K562 (cell line): ENCODE measurements at regions not wholly inside any gene's neighbourhood (a gene's known extent, or its start where the extent isn't known, plus 50 kb on each side); places are given as distances from the start of the nearest gene placed in this dataset.

Source experiments
- ATAC-seq: fragments of 200-7000 bp; cut with Tn5 transposase; 3 replicates; pipeline ENCODE4 v1.9.1; 2020; ENCODE audit warnings: moderate library complexity
- BruUV-seq: library from RNA; stranded (reverse); fragments of 400-500 nt; replicated peaks from 2 replicates; lab custom pipeline; 2021; lab: Mats Ljungman, UMichigan
- CTCF ChIA-PET: fragments of 300-600 bp; formaldehyde crosslinking; extraction: SDS; loops from one replicate; lab custom pipeline; 2021; ENCODE audit warnings: low intra/inter-chr PET ratio; lab: Yijun Ruan, JAX
- POLR2A ChIA-PET: fragments of 300-600, 350-650 bp; sonication (Branson Sonifier 250); formaldehyde crosslinking; extraction: SDS; loops from one replicate; lab custom pipeline; 2021; ENCODE audit warnings: antibody characterized with exemption, inconsistent platforms; lab: Yijun Ruan, JAX
- DNase-seq, 4 experiments: peaks; one replicate each; pipeline versions ENCODE4 v3.0.0 to v3.0.0-alpha.2; 2011 to 2018; ENCODE audit warnings: low spot score in 3 of 4, mixed read lengths in 3 of 4; ENCODE audit errors: extremely low read depth in 1 of 4
- FAIRE-seq: peaks from 2 replicates; lab custom pipeline; 2011; peaks lifted over from hg19 to GRCh38; lab: Jason Lieb, UNC
- H2AFZ ChIP-seq: 2 replicates; pipeline ENCODE4 v1.6.0; 2011; ENCODE audit warnings: low read depth, low read length, control low read depth, inconsistent platforms
- H3K27ac ChIP-seq: fragments of 200-600 bp; 3 replicates; pipeline ENCODE4 v1.8.0; 2011; ENCODE audit warnings: low read depth, mild to moderate bottlenecking, control low read depth, inconsistent platforms, low read length, moderate library complexity, mixed read lengths; ENCODE audit errors: extremely low read depth
- H3K27me3 ChIP-seq, 2 experiments: fragments of 300-600 bp in 1 of 2; 2 replicates in 1 of 2; 3 replicates in 1 of 2; pipeline versions ENCODE4 v1.6.0 to v1.8.0; 2011; ENCODE audit warnings: inconsistent platforms in 2 of 2, low read length in 2 of 2, mild to moderate bottlenecking in 1 of 2, mixed read lengths in 1 of 2, moderate library complexity in 1 of 2; ENCODE audit not compliant: control insufficient read depth in 2 of 2, insufficient read depth in 2 of 2
- H3K36me3 ChIP-seq: fragments of 300-600 bp; 3 replicates; pipeline ENCODE4 v1.8.0; 2011; ENCODE audit warnings: mild to moderate bottlenecking, low read length, inconsistent platforms; ENCODE audit not compliant: control insufficient read depth, insufficient read depth
- H3K4me1 ChIP-seq, 2 experiments: fragments of 200-600 bp in 1 of 2; replicated peaks in 1 of 2; 2 replicates in 1 of 2; 3 replicates in 1 of 2; pipeline versions ENCODE4 v1.5.1 to v1.8.0; 2011; ENCODE audit warnings: inconsistent platforms in 2 of 2, low read length in 2 of 2, mild to moderate bottlenecking in 1 of 2, mixed read lengths in 1 of 2, moderate library complexity in 1 of 2; ENCODE audit not compliant: control insufficient read depth in 2 of 2, insufficient read depth in 2 of 2
- H3K4me2 ChIP-seq: 2 replicates; pipeline ENCODE4 v1.6.1; 2011; ENCODE audit warnings: low read length, control low read depth, inconsistent platforms, mixed read lengths; ENCODE audit not compliant: insufficient read depth
- H3K4me3 ChIP-seq: fragments of 200-600 bp; sonication (generic), shearing (Covaris generic); 2 replicates; pipeline ENCODE4 v1.5.1; 2016; ENCODE audit warnings: control low read depth, inconsistent platforms
- H3K79me2 ChIP-seq: fragments of 200-600 bp; 3 replicates; pipeline ENCODE4 v1.8.0; 2011; ENCODE audit warnings: low read length, inconsistent platforms; ENCODE audit not compliant: control insufficient read depth, insufficient read depth
- H3K9ac ChIP-seq, 2 experiments: 2 replicates each; pipeline versions ENCODE4 v1.6.0 to v1.6.1; 2011; ENCODE audit warnings: low read depth in 2 of 2, low read length in 2 of 2, control low read depth in 1 of 2, inconsistent platforms in 1 of 2, mild to moderate bottlenecking in 1 of 2, mixed read lengths in 1 of 2; ENCODE audit not compliant: insufficient read depth in 1 of 2
- H3K9me1 ChIP-seq: one replicate; pipeline ENCODE4 v1.6.0; 2011; ENCODE audit warnings: inconsistent platforms, mild to moderate bottlenecking, low read length, moderate library complexity; ENCODE audit not compliant: control insufficient read depth, insufficient read depth
- H3K9me3 ChIP-seq: replicated peaks from 2 replicates; pipeline ENCODE4 v1.5.1; 2011; ENCODE audit warnings: low read depth, low read length, inconsistent platforms; ENCODE audit not compliant: control insufficient read depth, insufficient read depth
- H4K20me1 ChIP-seq: replicated peaks from 2 replicates; pipeline ENCODE4 v1.6.1; 2011; ENCODE audit warnings: low read length, inconsistent platforms, mixed read lengths; ENCODE audit not compliant: control insufficient read depth, insufficient read depth
- BDP1 ChIP-seq: IDR thresholded peaks from 3 replicates; pipeline ENCODE4 v1.6.1; 2011; ENCODE audit not compliant: insufficient read length, insufficient read depth
- ETV6 ChIP-seq, 3 experiments: fragments of 150-350 bp in 1 of 3; sonication (generic) in 1 of 3; formaldehyde crosslinking in 1 of 3; IDR thresholded peaks; 2 replicates each; pipeline versions ENCODE4 v1.6.1 to v1.8.0; 2014 to 2022; ENCODE audit warnings: borderline replicate concordance in 2 of 3, low read depth in 2 of 3, antibody characterized with exemption in 1 of 3, low read length in 1 of 3, mild to moderate bottlenecking in 1 of 3, missing genetic modification reagents in 1 of 3
- FOXK2 ChIP-seq, 2 experiments: fragments of 450-650 bp; IDR thresholded peaks in 1 of 2; conservative IDR thresholded peaks in 1 of 2; 2 replicates each; pipeline ENCODE4 v1.6.1; 2016; ENCODE audit warnings: low read depth in 2 of 2, mild to moderate bottlenecking in 1 of 2
- HEY1 ChIP-seq: fragments of 250-450 bp; sonication (Bioruptor Pico); IDR thresholded peaks from 2 replicates; pipeline ENCODE4 v1.5.0; 2020; ENCODE audit warnings: mild to moderate bottlenecking, moderate library complexity, borderline replicate concordance
- KDM2B ChIP-seq: fragments of 250-450 bp; sonication (Bioruptor Pico); IDR thresholded peaks from 2 replicates; pipeline ENCODE4 v1.8.0; 2021; ENCODE audit warnings: mild to moderate bottlenecking, moderate library complexity
- MAZ ChIP-seq, 2 experiments: fragments of 450-650 bp in 1 of 2; sonication (generic) in 1 of 2; formaldehyde crosslinking; IDR thresholded peaks in 1 of 2; conservative IDR thresholded peaks in 1 of 2; 2 replicates each; pipeline versions ENCODE4 v1.4.0 to v1.5.0; 2020; ENCODE audit warnings: mild to moderate bottlenecking in 1 of 2, missing genetic modification reagents in 1 of 2
- MCM2 ChIP-seq: fragments of 450-650 bp; IDR thresholded peaks from 2 replicates; pipeline ENCODE4 v1.6.1; 2017; ENCODE audit warnings: low read depth, mild to moderate bottlenecking
- MITF ChIP-seq: IDR thresholded peaks from 2 replicates; pipeline ENCODE4 v1.6.1; 2014; ENCODE audit warnings: antibody characterized with exemption
- NR2C1 ChIP-seq, 2 experiments: fragments of 450-650 bp; IDR thresholded peaks; 2 replicates each; pipeline ENCODE4 v1.6.1; 2017; ENCODE audit warnings: mild to moderate bottlenecking in 2 of 2, antibody characterized with exemption in 1 of 2, inconsistent platforms in 1 of 2, missing compliant biosample characterization in 1 of 2, missing genetic modification characterization in 1 of 2
- NR2C2 ChIP-seq, 2 experiments: fragments of 200-800 bp in 1 of 2; sonication (Bioruptor generic) in 1 of 2; sonication (generic) in 1 of 2; formaldehyde crosslinking in 1 of 2; IDR thresholded peaks; 2 replicates each; pipeline versions ENCODE4 v1.6.1 to v1.8.0; 2016 to 2022; ENCODE audit warnings: mild to moderate bottlenecking in 1 of 2, missing compliant biosample characterization in 1 of 2, missing genetic modification characterization in 1 of 2, missing genetic modification reagents in 1 of 2
- SMARCA4 ChIP-seq: fragments of 450-650 bp; IDR thresholded peaks from 2 replicates; pipeline ENCODE4 v1.6.1; 2016
- THRAP3 ChIP-seq: fragments of 450-650 bp; IDR thresholded peaks from 2 replicates; pipeline ENCODE4 v1.6.1; 2016; ENCODE audit warnings: mild to moderate bottlenecking, inconsistent platforms, borderline replicate concordance
- ZBTB7A ChIP-seq: IDR thresholded peaks from 2 replicates; pipeline ENCODE4 v1.6.1; 2011; ENCODE audit warnings: low read depth, mild to moderate bottlenecking, low read length, moderate library complexity, borderline replicate concordance; ENCODE audit not compliant: control insufficient read depth
- ZNF655 ChIP-seq: fragments of 250-450 bp; sonication (Bioruptor Pico); IDR thresholded peaks from 2 replicates; pipeline ENCODE4 v1.5.0; 2021
- ZNF696 ChIP-seq: fragments of 250-450 bp; sonication (Bioruptor Pico); conservative IDR thresholded peaks from 2 replicates; pipeline ENCODE4 v1.4.0; 2020; ENCODE audit warnings: mild to moderate bottlenecking, moderate library complexity
- ZNF830 ChIP-seq: fragments of 250-450 bp; sonication (Bioruptor Pico); IDR thresholded peaks from 2 replicates; pipeline ENCODE4 v1.5.0; 2021; ENCODE audit warnings: mild to moderate bottlenecking
- WGBS: fragments of 100-300 bp; shearing (Covaris generic); methylation state at CpG from one replicate; pipeline ENCODE4 v1.1.6; 2016; ENCODE audit warnings: low coverage, mixed read lengths; ENCODE audit not compliant: insufficient coverage; ENCODE audit errors: missing lambda C conversion rate; 5-methylcytosine and 5-hydroxymethylcytosine counted together
- in situ Hi-C: fragments of 300-500 bp; cut with MboI; formaldehyde crosslinking; loops from 4 replicates; pipeline ENCODE4 v1.15.0; 2018; ENCODE audit warnings: inconsistent platforms, mixed read lengths
- intact Hi-C: fragments of 100-400 bp; cut with micrococcal nuclease; formaldehyde crosslinking; loops from 2 replicates; pipeline ENCODE4 v1.14.2; 2022

DNA sequence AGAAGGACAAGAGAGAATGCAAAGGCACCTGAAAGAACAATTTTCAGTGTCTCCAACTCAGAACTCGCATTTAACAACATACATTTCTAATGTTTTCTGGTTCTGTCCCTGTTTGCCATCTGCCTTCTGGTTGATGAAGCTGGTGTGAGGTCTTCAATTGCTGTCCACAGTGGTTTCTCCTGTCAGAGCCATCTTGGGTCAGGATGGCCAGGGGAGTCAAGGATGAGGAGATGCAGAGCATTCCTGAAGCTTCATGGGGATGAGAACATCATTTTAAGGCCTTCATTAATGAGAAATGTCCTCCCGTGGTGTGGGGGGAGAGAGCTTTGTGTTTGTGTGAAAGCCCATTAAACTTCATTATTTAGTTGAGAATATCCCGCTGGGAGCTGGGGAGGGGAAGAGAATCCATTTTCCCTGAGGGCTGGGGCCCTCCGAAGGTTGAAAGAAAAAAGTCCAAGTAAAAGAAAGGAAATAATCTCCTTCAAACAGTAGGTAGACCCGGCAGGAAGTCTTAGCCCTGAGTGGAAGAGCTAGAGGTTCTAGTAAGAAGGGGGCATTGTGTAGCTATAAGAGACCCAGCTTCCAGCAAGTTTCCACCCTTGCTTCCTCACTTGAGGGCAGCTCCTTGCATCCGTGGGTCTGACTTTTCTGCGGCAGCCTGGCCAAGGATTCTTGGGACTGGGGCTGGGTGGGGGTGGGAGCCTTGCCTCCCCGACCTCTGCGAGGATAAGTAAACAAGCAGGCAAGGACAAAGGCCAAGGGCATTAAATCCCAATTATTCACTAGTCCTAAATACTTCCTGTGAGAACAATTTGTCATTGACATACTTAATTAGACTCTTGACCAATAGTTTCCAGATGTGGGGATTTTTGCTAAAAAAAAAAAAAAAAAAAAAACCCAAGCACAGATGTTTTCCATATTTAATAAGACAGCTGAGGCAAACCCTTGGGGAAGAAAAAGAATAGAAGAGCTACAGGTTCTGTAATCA lies 119.2 kb downstream of the MSX2 start:
- WGBS, result 0% methylated on average over 9 of the region's 9 CpGs
- ChIA-PET POLR2A (no interaction called here), CTCF (no interaction called here)
- in situ Hi-C loops (no loop called here), intact Hi-C loops (no loop called here)
- Histone ChIP-seq H3K9me3 (no peaks in the 10 kb centered on the region), H3K36me3 (no peaks in the 10 kb centered on the region), H3K27me3 (no peaks in the 10 kb centered on the region), H2AFZ (no peak overlapping the region), H3K79me2 (no peaks in the 10 kb centered on the region), H3K9me1 (no peaks in the 10 kb centered on the region), H3K9ac (no peak overlapping the region), H3K27ac (no peak overlapping the region), H3K4me2 (no peak overlapping the region), H3K4me1 (no peaks in the 10 kb centered on the region), H3K4me3 (no peak overlapping the region), H4K20me1 (no peaks in the 10 kb centered on the region)
- FAIRE-seq, result no peak
- no TSS peak for BruUV-seq
- no peak for TF ChIP-seq MITF
- TF ChIP-seq ZBTB7A, result no peak
- no peak for TF ChIP-seq ETV6 (IDR thresholded peaks at IDR 0.05; ENCODE audit: borderline replicate concordance in 1 of 2, low read depth in 2 of 2, low read length in 1 of 2)
- no peak for TF ChIP-seq ETV6 (CRISPR knock-in tag; IDR thresholded peaks at IDR 0.05; ENCODE audit: borderline replicate concordance)
- no peak for TF ChIP-seq ZNF830 (CRISPR knock-in tag)
- TF ChIP-seq ZNF696 (CRISPR knock-in tag), result no peak
- no peak for TF ChIP-seq ZNF655
- no peak for TF ChIP-seq MCM2
- no peak for TF ChIP-seq BDP1
- TF ChIP-seq SMARCA4, result no peak
- TF ChIP-seq FOXK2 (conservative IDR thresholded peaks at IDR 0.05 in 1 of 2, IDR thresholded peaks at IDR 0.05 in 1 of 2; ENCODE audit: low read depth in 2 of 2), result no peak
- TF ChIP-seq THRAP3, result no peak
- no peak for TF ChIP-seq HEY1 (CRISPR knock-in tag)
- TF ChIP-seq NR2C2 (CRISPR knock-in tag; IDR thresholded peaks at IDR 0.05), result no peak
- TF ChIP-seq NR2C2 (tag; IDR thresholded peaks at IDR 0.05), result no peak
- no peak for TF ChIP-seq MAZ (CRISPR knock-in tag; conservative IDR thresholded peaks at IDR 0.05 in 1 of 2, IDR thresholded peaks at IDR 0.05 in 1 of 2)
- TF ChIP-seq KDM2B (CRISPR knock-in tag), result no peak
- TF ChIP-seq NR2C1 (IDR thresholded peaks at IDR 0.05), result no peak
- no peak for TF ChIP-seq NR2C1 (tag; IDR thresholded peaks at IDR 0.05)
- no peak for ATAC-seq
- DNase-seq, result no peak
